ENCODE measurements at regions not wholly inside any gene's neighbourhood (a gene's known extent, or its start where the extent isn't known, plus 50 kb on each side); places are given as distances from the start of the nearest gene placed in this dataset.

DNA sequence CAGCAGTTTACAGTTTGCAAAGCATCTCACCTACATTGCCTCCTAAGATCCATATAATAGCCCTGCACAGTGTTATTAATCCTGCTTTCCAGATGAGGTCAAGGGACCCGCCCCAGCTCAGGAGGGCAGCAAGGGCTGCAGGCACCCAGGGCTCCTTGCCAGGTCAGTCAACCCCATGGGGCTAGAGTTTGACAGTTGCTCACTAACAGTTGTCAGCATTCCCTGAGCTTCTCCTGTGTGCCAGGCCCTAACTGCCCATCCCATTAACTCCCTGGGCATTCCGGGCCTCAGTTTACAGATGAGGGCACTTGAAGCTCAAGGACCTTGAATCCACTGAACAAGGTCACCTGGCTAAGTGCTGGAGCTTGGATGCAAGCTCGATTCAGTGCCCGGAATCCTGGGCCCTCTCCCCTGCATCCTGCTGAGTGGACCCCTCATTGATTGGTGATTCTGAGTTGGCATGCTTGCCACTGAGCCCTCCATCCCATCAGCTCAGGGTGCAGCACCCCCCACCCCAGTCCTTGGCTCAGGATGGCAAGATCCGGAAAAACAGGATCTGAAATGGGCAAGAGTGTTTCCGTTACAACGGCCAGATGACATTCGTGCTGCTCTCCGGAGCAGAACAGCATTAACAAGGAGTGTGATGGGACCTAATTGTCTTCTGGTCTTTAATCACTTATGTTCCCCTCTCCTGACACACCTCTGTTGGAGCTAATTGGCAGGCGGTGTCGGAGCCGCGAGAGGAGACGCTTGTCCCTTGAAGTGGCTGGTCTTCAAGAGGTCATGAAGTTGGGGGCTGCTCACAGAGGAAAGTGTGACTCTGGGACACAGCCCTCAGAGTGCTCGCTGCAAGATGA, 87.4 kb upstream of the SHISAL1 start:
- Histone ChIP-seq H3K4me3 (no peak overlapping the region), H3K4me2 (ENCODE audit: control insufficient read depth, insufficient read depth) (no peak overlapping the region), H3K79me2 (ENCODE audit: control insufficient read depth, insufficient read depth, low read length) (no peaks in the 10 kb centered on the region), H3K4me1 (ENCODE audit: control insufficient read depth, insufficient read depth, low read length) (no peaks in the 10 kb centered on the region), H3K27me3 (replicated peaks in 1 of 2; ENCODE audit: control insufficient read depth in 2 of 2, insufficient read depth in 2 of 2, low read length in 1 of 2) (no peaks in the 10 kb centered on the region; a peak in 2 of 4 replicates), H3K27ac (ENCODE audit: control insufficient read depth, insufficient read depth) (no peak overlapping the region), H4K20me1 (ENCODE audit: control insufficient read depth, insufficient read depth) (no peaks in the 10 kb centered on the region), H2AFZ (ENCODE audit: control insufficient read depth, low read depth, low read length) (no peak overlapping the region), H3K9ac (ENCODE audit: control insufficient read depth, insufficient read depth, low read length) (no peak overlapping the region), H3K9me3 (replicated peaks; ENCODE audit: control insufficient read depth, insufficient read depth, low read length) (no peaks in the 10 kb centered on the region), H3K36me3 (ENCODE audit: control insufficient read depth in 2 of 2, insufficient read depth in 2 of 2, low read length in 1 of 2) (no peaks in the 10 kb centered on the region)
- TF ChIP-seq RAD51 (IDR thresholded peaks at IDR 0.05) (no peak), SMAD5 (IDR thresholded peaks at IDR 0.05; ENCODE audit: low read depth) (no peak), CHD2 (IDR thresholded peaks at IDR 0.05; ENCODE audit: borderline replicate concordance, low read depth, low read length) (no peak), MYC (IDR thresholded peaks at IDR 0.05; ENCODE audit: insufficient read depth, insufficient read length, insufficient replicate concordance, low read length, severe bottlenecking) (no peak), BHLHE40 (IDR thresholded peaks at IDR 0.05; ENCODE audit: borderline replicate concordance in 1 of 2, low read depth in 2 of 2, low read length in 1 of 2) (no peak), NR2C2 (IDR thresholded peaks at IDR 0.05; ENCODE audit: borderline replicate concordance, control insufficient read depth, insufficient read length, low read depth) (no peak)
- ATAC-seq (no peak), FAIRE-seq (no peak), DNase-seq (ENCODE audit: low read depth, low spot score) (no peak)
- ChIA-PET SMC1A (ENCODE audit: uncharacterized antibody, unreplicated experiment) (no interaction called here), CTCF (no interaction called here), RAD21 (ENCODE audit: unreplicated experiment) (no interaction called here), POLR2A (no interaction called here)
- whole genome bisulfite sequencing (ENCODE audit: insufficient coverage, insufficient replicate concordance, low lambda C conversion rate, missing lambda C conversion rate), result 54% methylated on average over 15 of the region's 15 CpGs
- intact Hi-C loops (cut with micrococcal nuclease; ENCODE audit: unreplicated experiment) (no loop called here), in situ Hi-C loops (cut with MboI) (no loop called here)
- no TSS peak for BruUV-seq (replicated peaks)

All from GM12878 (cell line).